NCI-H2107 treated with DMSO at 0.1 percent for 48 hours (cell line): ENCODE measurements at regions not wholly inside any gene's neighbourhood (a gene's known extent, or its start where the extent isn't known, plus 50 kb on each side); places are given as distances from the start of the nearest gene placed in this dataset.
"Not testable (repeated sequence)": the region's sequence is repeated elsewhere in the genome, so short reads cannot be mapped to it uniquely, and the experiment has no call there.

Experiments used
- DNase-seq: peaks from one replicate; lab custom pipeline; 2025; ENCODE audit not compliant: unreplicated experiment; lab: John Stamatoyannopoulos, UW

DNA sequence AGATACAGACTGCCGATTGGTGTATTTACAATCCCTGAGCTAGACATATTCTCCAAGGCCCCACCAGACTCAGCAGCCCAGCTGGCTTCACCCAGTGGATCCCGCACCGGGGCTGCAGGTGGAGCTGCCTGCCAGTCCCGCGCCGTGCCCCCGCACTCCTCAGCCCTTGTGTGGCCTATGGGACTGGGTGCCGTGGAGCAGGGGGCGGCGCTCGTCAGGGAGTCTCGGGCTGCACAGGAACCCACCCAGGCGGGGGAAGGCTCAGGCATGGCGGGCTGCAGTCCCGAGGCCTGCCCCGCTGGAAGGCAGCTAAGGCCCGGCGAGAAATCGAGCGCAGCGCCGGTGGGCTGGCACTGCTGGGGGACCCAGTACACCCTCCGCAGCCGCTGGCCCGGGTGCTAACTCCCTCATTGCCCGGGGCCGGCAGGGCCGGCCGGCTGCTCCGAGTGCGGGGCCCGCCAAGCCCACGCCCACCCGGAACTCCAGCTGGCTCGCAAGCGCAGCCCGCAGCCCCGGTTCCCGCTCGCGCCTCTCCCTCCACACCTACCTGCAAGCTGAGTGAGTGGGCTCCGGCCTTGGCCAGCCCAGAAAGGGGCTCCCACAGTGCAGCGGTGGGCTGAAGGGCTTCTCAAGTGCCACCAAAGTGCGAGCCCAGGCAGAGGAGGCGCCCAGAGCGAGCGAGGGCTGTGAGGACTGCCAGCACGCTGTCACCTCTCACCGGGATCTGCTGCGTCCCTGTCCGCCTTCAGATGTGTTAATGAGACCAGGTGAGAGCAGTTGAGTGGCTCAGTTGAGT lies 137.8 kb upstream of the LCORL start:
- not testable (repeated sequence) for DNase-seq

DNA sequence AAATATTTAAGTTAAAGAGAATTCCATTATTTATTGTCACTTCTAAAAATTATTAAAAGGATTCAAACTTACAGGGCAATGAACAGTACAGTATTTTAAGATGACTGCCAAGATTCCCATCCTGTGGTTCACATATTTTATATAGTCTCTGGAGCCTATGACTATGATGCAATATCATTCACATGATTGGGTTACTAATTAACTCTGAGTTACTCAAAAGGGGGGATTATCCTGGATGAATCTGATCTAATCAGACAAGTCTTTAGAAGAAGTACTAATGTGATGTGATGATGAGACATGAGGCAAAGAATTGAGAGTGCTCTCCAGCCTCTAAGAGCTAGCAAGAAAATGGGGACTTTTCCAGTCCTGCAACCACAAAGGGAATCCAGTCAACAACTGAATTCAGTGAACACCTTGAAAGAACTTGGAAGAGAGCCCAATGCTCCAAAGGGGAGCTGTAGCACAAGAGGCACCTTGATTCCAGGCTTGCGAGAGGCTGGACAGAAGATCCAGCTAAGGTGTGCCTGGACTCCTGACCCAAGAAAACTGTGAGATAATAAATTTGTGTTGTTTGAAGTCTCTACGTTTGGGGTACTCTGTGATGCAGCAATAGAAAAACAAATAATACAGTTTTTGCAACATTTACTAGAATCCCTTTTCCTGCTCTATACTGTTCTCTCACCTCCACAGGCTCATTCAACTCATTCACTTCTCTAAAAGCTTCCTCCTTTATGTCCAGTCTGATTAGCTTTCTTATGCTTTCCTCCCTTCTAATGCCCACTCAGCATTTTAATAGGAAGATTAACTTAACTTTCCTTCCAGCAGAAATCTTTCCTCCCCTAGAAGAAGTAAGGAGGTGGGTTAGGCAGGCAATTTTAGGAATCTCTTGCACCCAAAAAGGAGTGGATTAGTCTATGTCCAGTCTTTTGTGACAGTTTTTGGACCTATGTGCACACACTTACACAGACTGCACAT lies 133.8 kb upstream of the LCORL start:
- no peak for DNase-seq

DNA sequence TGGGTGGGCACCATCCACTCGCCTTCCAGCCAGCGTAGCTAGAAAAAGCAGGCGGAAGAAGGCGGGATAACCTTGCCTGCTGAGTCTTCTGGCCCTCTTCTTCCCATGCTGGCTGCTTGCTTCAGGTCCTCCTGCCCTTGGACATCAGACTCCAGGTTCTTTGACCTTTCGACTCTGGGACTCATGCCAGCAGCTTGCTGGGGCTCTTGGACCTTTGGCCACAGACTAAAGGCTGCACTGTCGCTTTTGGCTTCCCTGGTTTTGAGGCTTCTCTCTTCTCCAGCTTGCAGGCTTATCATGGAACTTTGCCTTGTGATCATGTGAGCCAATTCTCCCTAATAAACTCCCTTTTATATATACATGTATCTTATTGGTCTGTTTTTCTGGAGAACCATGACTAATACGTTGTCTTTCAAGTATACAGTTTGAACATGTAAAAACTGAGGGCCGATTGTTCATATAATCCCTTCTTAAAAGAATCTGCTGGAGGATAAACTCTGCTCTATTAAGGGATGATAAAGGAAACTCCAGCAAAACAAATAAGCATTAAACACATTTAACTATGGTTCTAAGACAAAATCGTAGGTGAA lies 116.6 kb upstream of the LCORL start:
- no peak for DNase-seq

DNA sequence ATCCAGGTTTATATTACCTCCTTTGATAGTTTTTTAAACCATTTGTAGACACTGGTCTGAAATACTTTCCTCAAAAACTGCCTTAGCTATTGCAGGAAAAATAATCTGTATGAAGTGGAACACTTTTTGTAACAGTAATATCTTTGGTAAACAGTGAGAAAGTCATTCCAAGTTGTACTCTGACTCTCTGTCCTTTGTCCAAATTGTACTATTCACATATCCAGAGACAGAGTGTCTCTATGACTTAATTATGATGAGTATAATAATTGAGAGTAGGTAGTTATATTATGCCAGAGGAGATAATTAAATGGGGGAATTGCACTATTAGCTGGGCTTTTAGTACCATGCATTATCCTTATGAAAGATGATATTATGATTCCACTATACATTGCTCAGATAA lies 112.6 kb upstream of the LCORL start:
- no peak for DNase-seq

DNA sequence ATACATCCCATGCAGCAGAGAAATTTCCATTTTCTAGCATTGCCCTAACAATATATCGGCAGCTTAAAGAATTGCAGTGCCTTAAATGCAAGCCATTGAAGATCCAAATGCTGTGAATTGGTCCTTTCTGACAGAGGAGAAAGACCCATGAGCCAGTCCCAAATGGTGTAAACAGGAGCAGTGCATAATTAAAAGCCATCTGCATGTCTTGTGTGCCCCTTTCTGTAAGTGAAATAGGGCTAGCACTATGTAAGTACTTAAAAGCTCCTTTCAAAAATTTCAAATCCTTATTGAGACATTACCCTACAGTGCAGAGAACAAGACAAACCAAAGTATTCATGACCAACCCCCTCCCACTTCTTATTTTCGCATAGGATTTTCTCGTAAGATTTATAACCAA lies 108.7 kb upstream of the LCORL start:
- DNase-seq: no peak

DNA sequence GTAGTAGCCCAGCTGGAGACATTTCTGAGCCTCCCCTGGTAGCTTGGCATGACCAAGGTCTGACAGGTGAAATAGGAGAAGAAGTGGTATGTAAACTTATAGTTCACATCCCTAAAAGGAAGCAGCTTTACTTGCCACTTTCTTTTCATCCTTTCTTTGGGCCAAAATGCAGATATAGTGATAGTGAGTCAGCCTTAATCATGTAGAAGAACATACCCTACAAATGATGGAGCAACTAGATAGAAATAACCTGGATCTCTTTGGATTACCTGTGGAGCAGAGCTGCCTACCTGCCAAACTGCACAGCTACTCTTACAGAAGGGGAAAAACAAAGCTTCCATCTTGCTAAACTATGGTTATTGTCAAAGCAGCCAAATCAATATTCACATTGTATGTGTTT lies 106.7 kb upstream of the LCORL start:
- no peak for DNase-seq

DNA sequence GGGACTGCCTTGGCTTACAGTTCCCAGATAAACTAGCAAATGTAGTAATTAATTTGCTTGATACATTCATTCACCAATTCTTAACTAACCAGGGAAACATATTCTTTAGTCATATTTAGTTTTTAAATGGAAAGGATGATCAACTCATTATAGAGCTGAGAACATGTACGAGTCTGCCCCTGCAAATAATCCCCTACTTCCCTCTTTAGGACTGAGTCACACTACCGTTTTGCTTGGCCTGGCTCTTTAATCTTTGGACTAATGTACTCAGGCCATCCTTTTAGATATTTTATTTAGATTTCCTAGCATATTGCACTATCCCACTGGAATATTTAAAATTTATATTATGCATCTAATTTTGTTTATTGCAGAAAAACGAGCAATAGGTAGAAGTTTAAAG lies 105.5 kb upstream of the LCORL start:
- DNase-seq: no peak

DNA sequence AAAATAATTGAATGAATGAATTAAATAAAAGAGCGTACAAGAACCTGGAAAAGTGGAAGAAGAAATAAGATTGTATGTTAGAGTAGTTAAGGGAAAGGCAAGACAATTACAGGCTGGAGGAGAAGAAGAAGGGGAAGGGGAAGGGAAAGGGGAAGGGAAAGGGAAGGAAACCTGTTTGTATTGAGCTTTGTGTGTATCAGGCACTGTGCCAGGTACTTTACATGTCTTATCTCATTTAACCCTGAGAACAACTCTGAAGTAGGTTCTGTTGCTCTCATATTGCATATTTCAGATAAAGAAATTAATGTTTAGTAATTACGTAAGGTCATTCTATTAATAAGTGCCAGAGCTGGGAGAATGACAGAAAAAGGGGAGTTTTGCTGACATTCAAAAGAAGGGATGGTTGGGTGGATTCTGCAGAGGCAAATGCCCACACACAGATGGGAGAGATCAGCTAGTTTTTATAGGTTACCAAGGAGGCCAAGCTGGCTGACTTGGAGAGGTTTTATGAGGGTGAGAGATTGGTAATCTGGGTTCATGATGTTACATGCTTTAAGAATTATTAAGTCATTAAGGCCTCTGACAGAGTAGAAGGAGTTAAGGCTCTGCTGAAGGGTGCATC lies 92.3 kb upstream of the LCORL start:
- no peak for DNase-seq

DNA sequence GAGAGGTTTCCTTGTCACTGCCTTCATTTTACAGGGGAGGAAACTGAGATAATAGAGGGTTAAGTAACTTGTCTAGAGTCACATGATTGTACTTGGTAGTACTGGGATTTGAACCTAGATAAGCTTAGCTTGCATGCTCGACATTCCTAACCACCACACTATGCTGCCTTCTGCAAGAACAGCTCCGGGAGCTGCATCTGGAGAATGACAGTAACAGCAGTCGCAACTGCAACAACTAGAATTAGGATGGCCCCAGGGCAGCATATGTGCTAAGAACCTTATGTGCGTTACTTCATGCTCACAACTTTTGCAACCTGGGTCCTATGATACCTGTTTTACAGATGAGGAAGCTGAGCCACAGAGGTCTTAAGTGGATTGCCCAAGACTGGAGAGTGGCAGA lies 89.5 kb upstream of the LCORL start:
- no peak for DNase-seq

DNA sequence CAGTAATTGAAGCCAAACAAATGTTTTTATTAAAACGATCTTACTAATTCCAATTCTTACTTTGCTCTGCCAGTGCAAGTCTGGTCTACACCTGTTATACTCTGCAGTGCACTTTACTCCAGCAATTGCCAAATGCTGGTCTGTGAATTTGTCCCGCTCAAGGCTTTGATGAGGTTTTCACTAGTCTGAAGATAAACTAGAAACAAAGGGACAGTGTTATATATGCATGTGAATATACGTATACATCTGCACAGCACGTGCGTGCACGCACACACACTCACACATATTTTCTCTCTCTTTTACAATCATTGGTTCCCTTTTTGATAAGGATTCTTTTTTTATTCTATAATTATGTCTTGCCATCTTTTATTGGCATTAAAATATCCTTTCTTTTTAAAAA lies 88.5 kb upstream of the LCORL start:
- no peak for DNase-seq

DNA sequence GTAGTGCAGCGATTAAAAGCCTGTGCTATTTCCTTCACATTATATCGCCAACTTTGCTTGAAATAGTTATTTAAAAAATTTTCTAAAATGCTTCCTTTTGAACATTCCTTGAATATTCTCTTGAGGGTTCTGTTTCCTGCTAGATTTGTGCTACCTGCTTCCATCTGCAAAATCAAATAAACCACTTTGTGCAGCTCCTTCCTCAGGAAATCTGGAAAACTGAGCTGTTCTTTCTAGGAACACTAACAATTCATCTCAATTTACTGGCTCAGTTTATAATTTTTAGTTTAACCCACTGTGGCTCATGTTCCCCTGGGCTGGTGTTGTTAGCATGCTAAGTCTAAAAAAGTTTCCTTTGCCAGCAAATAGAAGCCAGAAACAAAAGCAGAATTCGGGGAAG lies 88.1 kb upstream of the LCORL start:
- DNase-seq: no peak

DNA sequence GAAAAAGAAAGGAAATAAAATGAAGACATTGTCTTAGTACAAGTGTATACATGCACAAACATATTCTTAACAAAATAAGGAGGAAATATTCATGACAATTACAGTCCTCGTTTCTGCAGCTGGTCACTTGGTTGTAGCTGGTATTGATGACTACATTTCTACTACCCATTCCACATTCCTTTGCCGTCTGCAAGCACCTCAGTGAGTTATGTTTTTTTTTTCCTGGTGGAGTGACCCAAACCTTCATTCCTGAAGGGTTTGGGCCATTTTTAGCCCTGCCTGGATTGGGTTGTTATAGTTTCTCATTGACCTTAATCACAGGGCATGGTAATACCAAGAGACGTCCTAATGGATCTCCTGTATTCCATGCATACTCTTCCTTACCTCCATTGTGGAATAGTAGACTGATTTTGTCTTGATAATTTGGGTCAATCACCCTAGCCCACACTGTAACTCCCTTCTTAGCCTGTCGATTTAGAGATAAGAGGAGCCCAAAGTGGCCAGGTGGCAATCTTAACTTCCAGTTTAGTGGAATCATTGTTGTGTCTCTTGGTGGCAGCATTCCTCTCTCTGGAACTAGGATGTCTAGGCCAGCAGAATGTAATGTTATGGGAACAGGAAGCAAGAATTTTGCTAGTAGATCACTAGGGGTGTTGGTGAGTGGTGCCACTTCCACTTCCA lies 86.4 kb upstream of the LCORL start:
- DNase-seq: not testable (repeated sequence)

DNA sequence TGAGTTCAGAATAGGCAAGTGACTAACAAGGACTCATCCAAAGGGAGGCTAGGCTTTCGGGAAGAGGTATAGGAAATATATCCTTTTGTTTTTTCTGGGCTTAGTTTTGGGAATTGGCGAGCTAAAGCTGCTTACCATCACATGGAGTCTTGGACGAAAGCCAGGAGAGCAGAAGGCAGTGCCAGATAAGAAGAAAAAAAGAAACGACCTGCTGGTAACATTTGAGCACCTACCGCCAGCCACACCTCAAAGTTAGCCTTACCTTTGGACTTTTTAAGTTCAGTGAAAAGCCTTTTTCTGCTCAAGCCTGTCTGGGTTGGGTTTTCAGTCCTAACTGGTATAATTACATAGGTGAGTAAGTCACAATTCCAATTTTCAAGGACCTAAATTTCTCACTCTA lies 85.1 kb upstream of the LCORL start:
- DNase-seq: no peak

DNA sequence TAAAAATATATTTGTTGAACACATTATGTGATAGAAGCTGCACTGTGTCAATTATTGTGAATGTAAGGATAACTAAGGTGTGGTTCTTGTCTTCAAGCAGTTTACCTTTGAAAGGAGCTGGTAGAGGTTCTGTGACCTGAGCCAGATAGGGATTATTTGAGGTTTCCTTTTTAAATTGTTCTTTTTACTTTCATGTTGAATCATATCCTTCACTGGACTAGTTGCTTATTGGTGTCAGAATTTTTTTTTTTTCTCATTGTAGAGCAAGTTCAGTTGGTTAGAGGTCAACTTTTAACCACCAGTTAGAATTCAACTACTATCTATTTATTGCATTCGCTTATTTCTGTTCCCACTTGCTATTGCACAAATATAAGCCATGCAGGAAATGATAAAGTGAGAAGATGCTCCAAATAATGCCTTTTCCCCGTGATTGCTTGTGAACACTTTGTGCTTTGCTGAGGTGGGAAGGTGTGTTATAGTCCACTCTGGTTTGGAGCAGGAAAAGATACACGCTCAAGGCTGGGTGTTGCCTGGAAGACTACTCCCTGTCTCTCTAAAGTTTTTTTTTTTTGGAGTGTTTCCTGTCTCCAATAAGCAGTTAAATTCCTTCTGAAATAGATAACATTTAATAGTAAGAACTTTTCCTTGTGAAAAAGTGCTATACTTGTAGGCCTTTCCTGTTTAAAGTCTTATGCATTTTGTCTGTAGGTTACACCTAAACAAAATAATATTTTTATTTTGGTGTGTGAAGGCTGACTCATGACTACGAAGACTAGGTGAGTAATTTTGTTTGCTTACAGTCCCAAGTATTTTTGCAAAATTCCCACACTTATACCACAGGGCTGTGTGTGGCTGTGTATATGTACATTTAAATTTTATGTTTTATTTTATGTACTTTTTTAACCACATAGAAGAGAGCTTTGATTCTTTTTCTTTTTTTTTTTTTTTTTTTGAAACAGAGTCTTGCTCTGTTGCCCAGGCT lies 83.8 kb upstream of the LCORL start:
- no peak for DNase-seq

DNA sequence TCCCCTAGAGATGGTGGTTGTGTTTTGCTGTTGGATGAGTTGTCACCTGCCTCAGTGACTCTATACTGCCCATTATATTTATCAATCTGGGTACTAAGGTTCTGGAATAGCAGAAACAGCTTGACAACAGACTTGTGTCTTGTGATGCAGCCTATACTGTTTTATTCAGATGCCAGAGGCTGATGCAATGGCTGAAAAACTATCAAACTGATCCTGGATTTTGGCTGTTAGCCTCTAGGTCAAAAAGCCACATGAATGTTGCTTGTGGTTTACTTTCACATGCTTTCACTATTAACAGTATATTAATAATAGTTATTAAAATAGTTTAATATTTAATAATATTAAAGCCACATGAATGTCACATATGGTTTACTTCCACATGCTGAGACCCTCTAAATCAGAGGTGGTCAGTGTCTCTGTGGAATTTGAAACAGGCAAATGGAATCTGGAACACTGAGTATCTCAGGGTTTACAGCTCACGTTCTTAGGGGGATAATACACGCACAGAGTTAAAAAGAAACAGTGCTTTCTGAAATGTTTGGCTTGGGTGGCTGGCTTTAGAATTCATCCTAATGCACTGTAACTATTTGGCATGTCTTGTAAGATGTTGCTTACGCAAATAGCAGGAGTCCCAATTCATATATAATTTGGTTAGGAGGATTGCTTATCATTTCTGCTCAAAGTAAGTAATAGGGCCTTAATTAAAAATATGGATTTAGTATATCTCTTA lies 82.5 kb upstream of the LCORL start:
- DNase-seq: no peak

DNA sequence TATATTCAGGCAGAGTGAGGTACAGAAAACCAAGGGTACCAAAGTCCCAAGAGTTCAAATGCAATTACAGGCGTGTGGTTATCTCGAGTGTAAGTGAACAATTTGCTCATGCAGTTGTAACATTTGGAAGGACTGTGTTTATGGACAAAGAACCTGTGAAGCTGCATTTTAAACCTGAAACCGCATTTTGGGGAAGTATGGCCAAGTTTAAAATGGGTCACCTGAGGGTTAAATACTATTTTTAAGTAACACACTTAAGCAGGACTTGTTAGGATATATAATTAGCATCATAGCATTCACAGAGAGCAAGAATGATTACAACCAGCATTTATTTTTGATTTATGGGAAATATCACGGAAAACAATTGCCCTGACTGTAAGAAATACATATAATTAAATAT lies 79.1 kb upstream of the LCORL start:
- no peak for DNase-seq

DNA sequence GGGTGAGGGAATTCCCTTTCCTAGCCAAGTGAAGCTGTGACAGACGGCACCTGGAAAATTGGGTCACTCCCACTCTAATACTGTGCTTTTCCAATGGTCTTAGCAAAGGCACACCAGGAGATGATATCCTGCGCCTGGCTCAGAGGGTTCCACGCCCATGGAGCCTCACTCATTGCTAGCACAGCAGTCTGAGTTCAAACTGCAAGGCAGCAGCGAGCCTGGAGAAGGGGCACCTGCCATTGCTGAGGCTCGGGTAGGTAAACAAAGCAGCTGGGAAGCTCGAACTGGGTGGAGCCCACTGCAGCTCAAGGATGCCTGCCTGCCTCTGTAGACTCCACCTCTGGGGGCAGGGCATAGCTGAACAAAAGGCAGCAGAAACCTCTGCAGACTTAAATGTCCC lies 68.9 kb upstream of the LCORL start:
- not testable (repeated sequence) for DNase-seq

DNA sequence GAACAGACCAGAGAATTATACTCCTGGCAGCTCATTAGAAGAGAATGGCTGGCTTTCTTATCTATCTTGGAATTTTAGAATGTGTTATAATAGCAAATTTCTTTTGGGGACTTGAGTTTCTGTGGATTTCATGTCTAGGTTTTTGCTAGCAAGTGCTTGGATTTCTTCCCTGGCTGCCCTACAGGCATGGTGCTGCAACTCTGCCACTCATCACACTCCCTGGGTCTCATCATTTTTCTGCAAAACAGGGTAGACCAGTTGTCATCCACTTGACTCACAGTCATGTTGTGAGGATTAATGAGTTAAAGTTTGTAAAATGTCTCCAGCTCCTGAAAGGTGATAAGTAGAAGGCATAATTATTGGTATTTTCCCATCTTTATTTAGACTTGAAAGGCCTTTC lies 60.7 kb upstream of the LCORL start:
- no peak for DNase-seq

DNA sequence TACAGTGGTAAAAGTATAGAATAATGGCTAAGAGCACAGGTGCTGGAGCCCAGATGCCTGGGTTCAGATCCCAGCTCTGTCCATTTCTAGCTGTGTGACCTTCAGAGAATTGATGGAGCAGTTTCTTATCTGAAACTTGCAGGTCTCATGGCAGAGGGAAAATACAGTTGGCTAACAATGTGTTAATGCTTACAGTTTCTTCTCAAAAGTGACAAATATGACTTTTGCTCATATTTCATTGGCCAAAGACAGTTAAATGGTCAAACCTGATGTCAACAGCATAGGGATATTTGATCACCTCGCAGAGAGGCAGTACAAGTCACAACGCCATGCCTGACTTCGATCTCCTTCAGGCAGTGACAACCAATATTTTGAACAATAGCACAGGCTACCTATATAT lies 60.2 kb upstream of the LCORL start:
- no peak for DNase-seq
